GM21360 (cell line): ENCODE measurements at regions not wholly inside any gene's neighbourhood (a gene's known extent, or its start where the extent isn't known, plus 50 kb on each side); places are given as distances from the start of the nearest gene placed in this dataset.
"Not testable (repeated sequence)": the region's sequence is repeated elsewhere in the genome, so short reads cannot be mapped to it uniquely, and the experiment has no call there.

ENCODE experiments used
- ATAC-seq: cut with Tn5 transposase; IDR thresholded peaks from one replicate; pipeline ENCODE4 v1.9.1; 2021; ENCODE audit warnings: mild to moderate bottlenecking, moderate library complexity; ENCODE audit not compliant: unreplicated experiment

- ATAC-seq: not testable (repeated sequence)
Observed at GRCh38 chr9:73337182-73337581, 185.5 kb downstream of the ANXA1 start.

- ATAC-seq: no peak
Observed at GRCh38 chr9:73344060-73344459, 192.4 kb downstream of the ANXA1 start.

- no peak for ATAC-seq
Observed at GRCh38 chr9:73347123-73347522, 195.5 kb downstream of the ANXA1 start.

- no peak for ATAC-seq
Observed at GRCh38 chr9:73347720-73348119, 196.1 kb downstream of the ANXA1 start.

- no peak for ATAC-seq
Observed at GRCh38 chr9:73348471-73348870, 196.8 kb downstream of the ANXA1 start.

- no peak for ATAC-seq
Observed at GRCh38 chr9:73349476-73349875, 197.8 kb downstream of the ANXA1 start.

GRCh38 chr9:73357607-73358006, 205.9 kb downstream of the ANXA1 start:
- no peak for ATAC-seq

- ATAC-seq: no peak
Observed at GRCh38 chr9:73370053-73370452, 218.4 kb downstream of the ANXA1 start.

GRCh38 chr9:73371801-73372200, 220.1 kb downstream of the ANXA1 start:
- ATAC-seq: no peak

GRCh38 chr9:73380411-73380810, 228.7 kb downstream of the ANXA1 start:
- no peak for ATAC-seq

- ATAC-seq: no peak
Observed at GRCh38 chr9:73402081-73403028, 250.7 kb downstream of the ANXA1 start.

GRCh38 chr9:73411494-73411893, 259.8 kb downstream of the ANXA1 start:
- ATAC-seq: no peak

- no peak for ATAC-seq
Observed at GRCh38 chr9:73412874-73413273, 261.2 kb downstream of the ANXA1 start.

- ATAC-seq: no peak
Observed at GRCh38 chr9:73423891-73424290, 272.2 kb downstream of the ANXA1 start.

GRCh38 chr9:73426269-73426668, 274.6 kb downstream of the ANXA1 start:
- ATAC-seq: no peak

GRCh38 chr9:73434826-73435225, 283.2 kb downstream of the ANXA1 start:
- no peak for ATAC-seq

GRCh38 chr9:73437758-73438157, 286.1 kb downstream of the ANXA1 start:
- no peak for ATAC-seq

GRCh38 chr9:73439839-73440238, 288.2 kb downstream of the ANXA1 start:
- not testable (repeated sequence) for ATAC-seq

- no peak for ATAC-seq
Observed at GRCh38 chr9:73441223-73441622, 289.6 kb downstream of the ANXA1 start.

- ATAC-seq: no peak
Observed at GRCh38 chr9:73441890-73442818, 290.5 kb downstream of the ANXA1 start.

- no peak for ATAC-seq
Observed at GRCh38 chr9:73444821-73445220, 293.2 kb downstream of the ANXA1 start.

- not testable (repeated sequence) for ATAC-seq
Observed at GRCh38 chr9:73445384-73445783, 293.7 kb downstream of the ANXA1 start.
